H1 (cell line): ENCODE measurements at regions not wholly inside any gene's neighbourhood (a gene's known extent, or its start where the extent isn't known, plus 50 kb on each side); places are given as distances from the start of the nearest gene placed in this dataset.

ENCODE experiments used
- CTCF ChIA-PET: fragments of 300-600 bp; sonication (Branson Sonifier 250); formaldehyde crosslinking; loops from one replicate; lab custom pipeline; 2021; ENCODE audit not compliant: partially characterized antibody; lab: Charles Lee
- POLR2A ChIA-PET: fragments of 300-600 bp; sonication (Branson Sonifier 250); formaldehyde crosslinking; loops from one replicate; lab custom pipeline; 2021; ENCODE audit warnings: inconsistent platforms; ENCODE audit not compliant: partially characterized antibody; lab: Charles Lee
- DNase-seq, 2 experiments: peaks; one replicate each; pipeline versions ENCODE4 v3.0.0 to v3.0.0-alpha.2; 2010 to 2022; ENCODE audit warnings: low spot score in 2 of 2, low read depth in 1 of 2, mixed read lengths in 1 of 2
- FAIRE-seq: peaks from 2 replicates; lab custom pipeline; 2011; peaks lifted over from hg19 to GRCh38; lab: Jason Lieb, UNC
- H2AFZ ChIP-seq: 2 replicates; pipeline ENCODE4 v1.8.1; 2012; ENCODE audit warnings: low read length, inconsistent platforms
- H2AK5ac ChIP-seq: 2 replicates; pipeline ENCODE4 v1.6.1; 2013; ENCODE audit warnings: low read depth, low read length
- H2BK120ac ChIP-seq: replicated peaks from 2 replicates; pipeline ENCODE3; 2013; ENCODE audit warnings: low read depth, low read length, inconsistent platforms
- H2BK12ac ChIP-seq: 2 replicates; pipeline ENCODE4 v1.6.1; 2013; ENCODE audit warnings: low read depth, low read length
- H2BK15ac ChIP-seq: 2 replicates; pipeline ENCODE4 v1.6.1; 2013; ENCODE audit warnings: low read length
- H2BK20ac ChIP-seq: 2 replicates; pipeline ENCODE4 v1.6.1; 2013; ENCODE audit warnings: low read length
- H2BK5ac ChIP-seq: 2 replicates; pipeline ENCODE4 v1.6.1; 2013; ENCODE audit warnings: low read depth, low read length
- H3K14ac ChIP-seq: 2 replicates; pipeline ENCODE4 v1.6.1; 2013; ENCODE audit warnings: inconsistent platforms; ENCODE audit not compliant: insufficient read length
- H3K18ac ChIP-seq: 2 replicates; pipeline ENCODE4 v1.6.1; 2013; ENCODE audit warnings: low read length; ENCODE audit errors: extremely low read depth
- H3K23ac ChIP-seq: 2 replicates; pipeline ENCODE4 v1.6.1; 2013; ENCODE audit warnings: inconsistent platforms; ENCODE audit not compliant: insufficient read length
- H3K23me2 ChIP-seq: 2 replicates; pipeline ENCODE4 v1.6.1; 2013; ENCODE audit warnings: low read depth, low read length
- H3K27ac ChIP-seq: 2 replicates; pipeline ENCODE4 v1.6.1; 2011; ENCODE audit warnings: low read depth, low read length, inconsistent platforms
- H3K27me3 ChIP-seq, 4 experiments: replicated peaks in 1 of 4; 1 replicate in 1 of 4; 2 replicates in 3 of 4; pipeline versions ENCODE4 v1.6.1 to v1.8.1; 2011 to 2013; ENCODE audit warnings: low read length in 3 of 4, mild to moderate bottlenecking in 3 of 4, inconsistent platforms in 2 of 4, mixed read lengths in 2 of 4, moderate library complexity in 1 of 4; ENCODE audit not compliant: control insufficient read depth in 3 of 4, insufficient read depth in 3 of 4; ENCODE audit errors: extremely low read depth in 1 of 4
- H3K36me3 ChIP-seq, 4 experiments: 2 replicates each; pipeline versions ENCODE4 v1.6.1 to v1.8.1; 2011 to 2013; ENCODE audit warnings: mild to moderate bottlenecking in 4 of 4, low read length in 3 of 4, moderate library complexity in 2 of 4, control low read depth in 1 of 4, inconsistent platforms in 1 of 4; ENCODE audit not compliant: insufficient read depth in 4 of 4, control insufficient read depth in 2 of 4
- H3K4ac ChIP-seq: replicated peaks from 2 replicates; pipeline ENCODE3; 2013; ENCODE audit warnings: low read length, low read depth, mixed read lengths, inconsistent platforms; ENCODE audit not compliant: insufficient read length
- H3K4me1 ChIP-seq, 4 experiments: replicated peaks in 1 of 4; 1 replicate in 1 of 4; 2 replicates in 3 of 4; pipeline versions ENCODE4 v1.6.1 to v1.8.1; 2011 to 2013; ENCODE audit warnings: low read length in 3 of 4, inconsistent platforms in 2 of 4, mixed read lengths in 1 of 4; ENCODE audit not compliant: insufficient read depth in 4 of 4, control insufficient read depth in 3 of 4
- H3K4me2 ChIP-seq, 2 experiments: 2 replicates each; pipeline versions ENCODE4 v1.6.1 to v1.8.1; 2011 to 2013; ENCODE audit warnings: low read depth in 2 of 2, low read length in 2 of 2, control low read depth in 1 of 2, inconsistent platforms in 1 of 2, mild to moderate bottlenecking in 1 of 2; ENCODE audit not compliant: insufficient read depth in 1 of 2
- H3K4me3 ChIP-seq, 4 experiments: fragments of 200-600, 300-600 bp in 1 of 4; sonication (generic), shearing (Covaris generic), sonication (Bioruptor Twin) in 1 of 4; 2 replicates each; pipeline versions ENCODE4 v1.5.1 to v1.8.1; 2011 to 2016; ENCODE audit warnings: low read length in 4 of 4, low read depth in 3 of 4, control low read depth in 2 of 4, inconsistent platforms in 2 of 4, mild to moderate bottlenecking in 2 of 4, mixed read lengths in 1 of 4, moderate library complexity in 1 of 4; ENCODE audit not compliant: insufficient read depth in 2 of 4; ENCODE audit errors: extremely low read depth in 1 of 4
- H3K56ac ChIP-seq: replicated peaks from 2 replicates; pipeline ENCODE3; 2013; ENCODE audit warnings: low read depth, mild to moderate bottlenecking, mixed read lengths, low read length, inconsistent platforms; ENCODE audit not compliant: insufficient read length
- H3K79me1 ChIP-seq: 2 replicates; pipeline ENCODE4 v1.6.1; 2013; ENCODE audit warnings: low read depth, low read length, control low read depth
- H3K79me2 ChIP-seq, 2 experiments: 2 replicates each; pipeline versions ENCODE4 v1.6.1 to v1.8.1; 2012 to 2013; ENCODE audit warnings: low read length in 2 of 2, mild to moderate bottlenecking in 2 of 2, inconsistent platforms in 1 of 2; ENCODE audit not compliant: insufficient read depth in 2 of 2, control insufficient read depth in 1 of 2
- H3K9ac ChIP-seq, 4 experiments: replicated peaks in 1 of 4; 1 replicate in 1 of 4; 2 replicates in 3 of 4; pipeline versions ENCODE4 v1.6.1 to v1.8.1; 2011 to 2013; ENCODE audit warnings: low read depth in 3 of 4, low read length in 3 of 4, control low read depth in 2 of 4, mild to moderate bottlenecking in 2 of 4, moderate library complexity in 2 of 4, inconsistent platforms in 1 of 4; ENCODE audit errors: extremely low read depth in 1 of 4
- H3K9me3 ChIP-seq, 2 experiments: 2 replicates each; pipeline versions ENCODE4 v1.6.1 to v1.8.1; 2012 to 2013; ENCODE audit warnings: mild to moderate bottlenecking in 2 of 2, moderate library complexity in 2 of 2, control low read depth in 1 of 2, inconsistent platforms in 1 of 2, low read depth in 1 of 2, low read length in 1 of 2, mixed read lengths in 1 of 2; ENCODE audit not compliant: insufficient read depth in 2 of 2
- H4K20me1 ChIP-seq, 2 experiments: replicated peaks in 1 of 2; 2 replicates each; pipeline versions ENCODE3 to v1.8.1; 2011 to 2013; ENCODE audit warnings: inconsistent platforms in 2 of 2, low read length in 2 of 2, mild to moderate bottlenecking in 1 of 2; ENCODE audit not compliant: insufficient read depth in 2 of 2, control insufficient read depth in 1 of 2
- H4K5ac ChIP-seq: 2 replicates; pipeline ENCODE4 v1.6.1; 2013; ENCODE audit warnings: low read length, low read depth, mixed read lengths, inconsistent platforms; ENCODE audit not compliant: insufficient read length
- H4K8ac ChIP-seq: 2 replicates; pipeline ENCODE4 v1.8.0; 2013; ENCODE audit warnings: mild to moderate bottlenecking, moderate library complexity, low read length, inconsistent platforms; ENCODE audit not compliant: insufficient read depth; ENCODE audit errors: extremely low read depth
- H4K91ac ChIP-seq: replicated peaks from 2 replicates; pipeline ENCODE3; 2013; ENCODE audit warnings: low read length, mixed read lengths, inconsistent platforms; ENCODE audit not compliant: insufficient read length
- BACH1 ChIP-seq: IDR thresholded peaks from 2 replicates; pipeline ENCODE4 v1.6.1; 2012; ENCODE audit warnings: low read length, improper control_type of control experiment
- CBX8 ChIP-seq: fragments of 300-800, 300-1000 bp; sonication (generic); IDR thresholded peaks from 2 replicates; pipeline ENCODE4 v1.7.1; 2016; ENCODE audit warnings: low read depth, low read length, borderline replicate concordance
- CEBPB ChIP-seq: IDR thresholded peaks from 2 replicates; pipeline ENCODE4 v1.6.1; 2012; ENCODE audit warnings: low read depth, low read length
- EZH2 ChIP-seq: fragments of 200-600 bp; sonication (generic); IDR thresholded peaks from 2 replicates; pipeline ENCODE4 v1.7.1; 2012; ENCODE audit warnings: low read depth, mild to moderate bottlenecking, moderate library complexity, low read length, inconsistent platforms; ENCODE audit not compliant: severe bottlenecking
- FOSL1 ChIP-seq: IDR thresholded peaks from 2 replicates; pipeline ENCODE4 v1.6.1; 2011; ENCODE audit warnings: mild to moderate bottlenecking, low read depth, low read length, moderate library complexity; ENCODE audit not compliant: insufficient read depth
- JUND ChIP-seq: IDR thresholded peaks from 2 replicates; pipeline ENCODE4 v1.6.1; 2011; ENCODE audit warnings: mild to moderate bottlenecking, improper control_type of control experiment, low read length
- MAX ChIP-seq: IDR thresholded peaks from 2 replicates; pipeline ENCODE4 v1.6.1; 2012; ENCODE audit warnings: inconsistent platforms
- POLR2AphosphoS5 ChIP-seq: IDR thresholded peaks from 2 replicates; pipeline ENCODE4 v1.6.1; 2011; ENCODE audit warnings: low read depth, low read length
- POU5F1 ChIP-seq: IDR thresholded peaks from 2 replicates; pipeline ENCODE4 v1.6.1; 2011; ENCODE audit warnings: low read depth, mild to moderate bottlenecking, low read length, moderate library complexity
- RAD21 ChIP-seq, 2 experiments: IDR thresholded peaks in 1 of 2; conservative IDR thresholded peaks in 1 of 2; 2 replicates each; pipeline ENCODE4 v1.6.1; 2011; ENCODE audit warnings: low read depth in 2 of 2, low read length in 2 of 2, improper control_type of control experiment in 1 of 2, inconsistent platforms in 1 of 2, mild to moderate bottlenecking in 1 of 2, moderate library complexity in 1 of 2
- TAF1 ChIP-seq: IDR thresholded peaks from 2 replicates; pipeline ENCODE4 v1.6.1; 2011; ENCODE audit warnings: mild to moderate bottlenecking, low read depth, low read length
- TAF7 ChIP-seq: optimal IDR thresholded peaks from 2 replicates; pipeline ENCODE3; 2011; ENCODE audit warnings: low read depth, mild to moderate bottlenecking, inconsistent platforms, low read length, moderate library complexity, borderline replicate concordance
- USF2 ChIP-seq: IDR thresholded peaks from 2 replicates; pipeline ENCODE4 v1.6.1; 2011; ENCODE audit warnings: low read length, improper control_type of control experiment
- WGBS, 2 experiments: shearing (Covaris generic) in 1 of 2; methylation state at CpG; one replicate each; pipeline versions ENCODE4 v1.1.6 to v1.1.7; 2013 to 2015; ENCODE audit warnings: low lambda C conversion rate in 2 of 2, mixed read lengths in 2 of 2, inconsistent platforms in 1 of 2, low coverage in 1 of 2, missing lambda C conversion rate in 1 of 2; ENCODE audit not compliant: insufficient replicate concordance in 2 of 2, insufficient coverage in 1 of 2, insufficient read length in 1 of 2; ENCODE audit errors: extremely low coverage in 1 of 2, missing lambda C conversion rate in 1 of 2; 5-methylcytosine and 5-hydroxymethylcytosine counted together

GRCh38 chr13:88592105-88592504 lies 920.9 kb downstream of the SLITRK5 start:
- H3K4ac ChIP-seq, result no peak overlapping the region
- H4K8ac ChIP-seq, result no peak overlapping the region
- H2AK5ac ChIP-seq, result no peak overlapping the region
- no peak overlapping the region for H3K23ac ChIP-seq
- no peaks in the 10 kb centered on the region for H3K23me2 ChIP-seq
- H2AFZ ChIP-seq, result no peak overlapping the region
- no peak overlapping the region for H3K27ac ChIP-seq
- ChIA-PET POLR2A (no interaction called here), CTCF (no interaction called here)
- H3K9ac ChIP-seq, result no peak overlapping the region
- no peaks in the 10 kb centered on the region for H3K27me3 ChIP-seq
- H2BK20ac ChIP-seq, result no peak overlapping the region
- H3K36me3 ChIP-seq, result no peaks in the 10 kb centered on the region
- DNase-seq, result no peak
- H4K20me1 ChIP-seq, result no peaks in the 10 kb centered on the region
- no peak overlapping the region for H2BK15ac ChIP-seq
- no peak for FAIRE-seq
- H3K4me3 ChIP-seq, result no peak overlapping the region
- 100% methylated on average over 1 of the region's 1 CpG; no CpG with 5 or more reads in 1 of the 2 experiments for WGBS, 2 experiments
- H2BK120ac ChIP-seq, result no peak overlapping the region
- H3K18ac ChIP-seq, result no peak overlapping the region
- H2BK5ac ChIP-seq, result no peak overlapping the region
- no peak overlapping the region for H2BK12ac ChIP-seq
- H3K56ac ChIP-seq, result no peak overlapping the region
- no peak overlapping the region for H3K4me2 ChIP-seq
- TF ChIP-seq FOSL1 (no peak), EZH2 (no peak), BACH1 (no peak), TAF1 (no peak), RAD21 (IDR thresholded peaks at IDR 0.05 in 1 of 2, conservative IDR thresholded peaks at IDR 0.05 in 1 of 2; ENCODE audit: low read depth in 2 of 2, low read length in 2 of 2) (no peak), TAF7 (no peak), JUND (no peak), CBX8 (no peak), MAX (no peak), POU5F1 (no peak), POLR2AphosphoS5 (no peak), USF2 (no peak), CEBPB (no peak)
- H3K14ac ChIP-seq, result no peak overlapping the region
- H3K79me1 ChIP-seq, result no peaks in the 10 kb centered on the region
- no peaks in the 10 kb centered on the region for H3K79me2 ChIP-seq
- H4K91ac ChIP-seq, result no peak overlapping the region
- no peak overlapping the region for H4K5ac ChIP-seq
- H3K4me1 ChIP-seq, result no peaks in the 10 kb centered on the region
- peaks cover 6 to 13% of the 10 kb centered on the region in 2 experiments; a peak in 3 of 4 replicates for H3K9me3 ChIP-seq
